GM12892 (cell line): ENCODE measurements at regions not wholly inside any gene's neighbourhood (a gene's known extent, or its start where the extent isn't known, plus 50 kb on each side); places are given as distances from the start of the nearest gene placed in this dataset.

Experiments used
- POLR2A ChIP-seq: IDR thresholded peaks from 2 replicates; pipeline ENCODE4 v1.6.1; 2011; ENCODE audit warnings: low read depth, low read length, control low read depth
- POLR2AphosphoS5 ChIP-seq: IDR thresholded peaks from 2 replicates; pipeline ENCODE4 v1.6.1; 2011; ENCODE audit warnings: low read depth, low read length, control low read depth
- TAF1 ChIP-seq: IDR thresholded peaks from 2 replicates; pipeline ENCODE4 v1.6.1; 2011; ENCODE audit warnings: low read depth, mild to moderate bottlenecking, control low read depth, low read length, borderline replicate concordance

GRCh38 chr5:169531631-169532030 lies 51.9 kb upstream of the SPDL1 start:
- TF ChIP-seq POLR2A (no peak), POLR2AphosphoS5 (no peak), TAF1 (no peak)
